GM23248 (cell line): ENCODE measurements at regions not wholly inside any gene's neighbourhood (a gene's known extent, or its start where the extent isn't known, plus 50 kb on each side); places are given as distances from the start of the nearest gene placed in this dataset.
A peak's percentile ranks its signal among the peaks of the same experiment; 100 is the strongest.

Source experiments
- DNase-seq: peaks from one replicate; pipeline ENCODE4 v3.0.0-alpha.2; 2015
- H2AFZ ChIP-seq: fragments of 200-600 bp; sonication (generic); 2 replicates; pipeline ENCODE4 v1.6.1; 2016; ENCODE audit warnings: antibody characterized with exemption
- H3F3A ChIP-seq: fragments of 200-600 bp; sonication (generic); 2 replicates; pipeline ENCODE4 v1.6.1; 2016; ENCODE audit warnings: mild to moderate bottlenecking, antibody characterized with exemption, mixed run types; ENCODE audit not compliant: insufficient read depth
- H3K27ac ChIP-seq: fragments of 200-600 bp; sonication (generic); 2 replicates; pipeline ENCODE4 v1.5.1; 2016; ENCODE audit warnings: mild to moderate bottlenecking
- H3K27me3 ChIP-seq: fragments of 200-600 bp; sonication (generic); replicated peaks from 2 replicates; pipeline ENCODE4 v1.6.1; 2016; ENCODE audit warnings: mild to moderate bottlenecking; ENCODE audit not compliant: insufficient read depth
- H3K36me3 ChIP-seq: fragments of 200-600 bp; sonication (generic); 2 replicates; pipeline ENCODE4 v1.6.1; 2016; ENCODE audit warnings: low read depth, mild to moderate bottlenecking
- H3K4me1 ChIP-seq: fragments of 200-600 bp; sonication (generic); 2 replicates; pipeline ENCODE4 v1.6.1; 2016; ENCODE audit warnings: mild to moderate bottlenecking; ENCODE audit not compliant: insufficient read depth
- H3K4me2 ChIP-seq: fragments of 200-600 bp; sonication (generic); one replicate; pipeline ENCODE4 v1.6.1; 2016; ENCODE audit warnings: mild to moderate bottlenecking; ENCODE audit not compliant: unreplicated experiment
- H3K4me3 ChIP-seq: fragments of 200-600 bp; sonication (generic); 2 replicates; pipeline ENCODE4 v1.5.1; 2016; ENCODE audit warnings: mild to moderate bottlenecking
- H3K79me2 ChIP-seq: fragments of 200-600 bp; sonication (generic); 2 replicates; pipeline ENCODE4 v1.6.1; 2016; ENCODE audit warnings: mild to moderate bottlenecking; ENCODE audit not compliant: insufficient read depth
- H3K9ac ChIP-seq: fragments of 200-600 bp; sonication (generic); 2 replicates; pipeline ENCODE4 v1.6.1; 2016; ENCODE audit warnings: mild to moderate bottlenecking
- H3K9me2 ChIP-seq: fragments of 200-600 bp; sonication (generic); 2 replicates; pipeline ENCODE4 v1.6.1; 2016; ENCODE audit warnings: mixed run types, mild to moderate bottlenecking, moderate library complexity; ENCODE audit not compliant: insufficient read depth
- H3K9me3 ChIP-seq: fragments of 200-600 bp; sonication (generic); one replicate; pipeline ENCODE4 v1.6.1; 2017; ENCODE audit warnings: low read depth
- H4K20me1 ChIP-seq: fragments of 200-600 bp; sonication (generic); 2 replicates; pipeline ENCODE4 v1.6.0; 2016; ENCODE audit not compliant: insufficient read depth
- EZH2 ChIP-seq: fragments of 200-600 bp; sonication (generic); IDR thresholded peaks from 2 replicates; pipeline ENCODE4 v1.6.1; 2018; ENCODE audit warnings: antibody characterized with exemption, mild to moderate bottlenecking; ENCODE audit not compliant: insufficient read depth, poor library complexity, severe bottlenecking
- EZH2phosphoT487 ChIP-seq: fragments of 200-600 bp; sonication (generic); IDR thresholded peaks from 2 replicates; pipeline ENCODE4 v1.6.1; 2018; ENCODE audit warnings: antibody characterized with exemption, moderate library complexity, mild to moderate bottlenecking, low read depth; ENCODE audit not compliant: insufficient read depth
- WGBS, 2 experiments: methylation state at CpG; one replicate each; pipeline ENCODE4 v1.1.6; 2015 to 2017; ENCODE audit warnings: low lambda C conversion rate in 2 of 2, low coverage in 1 of 2; ENCODE audit errors: missing lambda C conversion rate in 2 of 2; 5-methylcytosine and 5-hydroxymethylcytosine counted together
- in situ Hi-C: fragments of 300-500 bp; cut with MboI; formaldehyde crosslinking; loops from 2 replicates; pipeline ENCODE4 v1.15.0; 2020

DNA sequence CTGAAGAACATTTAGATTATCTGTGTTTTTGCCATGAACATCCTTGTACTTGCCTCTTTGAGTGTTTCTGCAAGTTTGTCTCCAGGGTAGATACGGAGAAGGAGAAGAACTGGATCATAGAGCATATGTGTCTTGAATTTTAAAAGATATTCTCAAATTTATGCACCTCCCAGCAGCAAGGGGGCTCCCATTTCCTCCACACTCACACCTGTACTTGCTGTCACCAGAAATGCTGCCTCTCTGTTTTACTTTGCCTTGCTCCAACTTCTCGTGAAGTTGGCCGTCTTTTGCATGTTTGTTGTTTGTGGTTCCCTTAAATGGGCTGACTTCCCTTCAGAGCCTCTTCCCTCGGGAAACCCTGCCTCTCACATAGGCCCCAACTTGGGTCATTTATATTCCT is 171.0 kb downstream of the TFAP2C start:
- peaks cover 6% of the 10 kb centered on the region; the same call in 1 of the 2 replicates for H3F3A ChIP-seq
- DNase-seq: no peak
- no peaks in the 10 kb centered on the region for H4K20me1 ChIP-seq
- H3K9me2 ChIP-seq: no peaks in the 10 kb centered on the region
- H3K4me3 ChIP-seq: no peak overlapping the region
- TF ChIP-seq EZH2phosphoT487 (no peak), EZH2 (no peak)
- H3K9ac ChIP-seq: no peak overlapping the region
- H3K79me2 ChIP-seq: no peaks in the 10 kb centered on the region
- H3K9me3 ChIP-seq: no peaks in the 10 kb centered on the region
- 0 out of 2 replicates have a peak, but pooled peaks cover 5% of the 10 kb centered on the region for H3K4me1 ChIP-seq
- H3K36me3 ChIP-seq: no peaks in the 10 kb centered on the region
- no peak overlapping the region for H3K27ac ChIP-seq
- no peak overlapping the region for H2AFZ ChIP-seq
- H3K4me2 ChIP-seq: no peak overlapping the region
- WGBS, 2 experiments: 87 to 90% methylated on average over 4 of the region's 4 CpGs
- in situ Hi-C loops: no loop called here
- H3K27me3 ChIP-seq: no peaks in the 10 kb centered on the region

DNA sequence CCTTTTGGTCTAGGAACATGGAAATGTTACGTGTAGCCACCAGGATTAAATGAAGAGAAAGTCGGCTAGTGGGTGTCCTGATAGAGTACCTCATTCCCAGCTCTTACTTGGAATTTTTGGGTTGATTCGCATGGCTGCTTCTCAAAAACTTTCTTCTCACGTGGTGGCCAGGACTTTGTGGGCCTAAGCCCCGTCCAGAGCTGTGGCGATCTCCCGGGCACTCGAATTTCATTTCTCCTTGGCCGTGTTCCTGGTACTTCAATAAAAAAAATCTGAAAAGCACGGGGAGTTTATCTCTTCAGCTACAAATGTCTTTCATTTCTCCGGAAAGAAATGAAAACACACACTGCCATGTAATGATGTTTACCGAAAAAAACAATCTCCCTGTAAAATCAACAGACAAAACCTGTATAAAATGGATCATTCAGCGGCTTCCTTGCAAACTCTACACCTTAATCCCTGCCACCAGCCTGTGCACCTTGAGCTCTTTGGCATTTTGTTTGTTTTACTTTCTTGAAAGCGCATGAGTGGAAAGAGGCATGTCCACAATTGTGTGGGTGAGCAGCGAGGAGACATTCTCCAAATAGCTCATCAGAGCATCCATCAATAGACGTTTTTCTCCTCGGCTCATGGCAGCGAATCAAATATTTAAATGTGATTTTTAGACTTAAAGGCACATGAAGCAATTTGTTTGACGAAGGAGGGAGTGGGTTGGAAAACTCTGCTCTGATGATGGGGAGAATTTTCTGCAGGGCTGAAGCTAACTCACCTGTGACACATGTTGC is 173.1 kb downstream of the TFAP2C start:
- Histone ChIP-seq H3K4me1 (0 out of 2 replicates have a peak, but pooled peaks cover 5% of the 10 kb centered on the region), H3K27me3 (no peaks in the 10 kb centered on the region), H3K27ac (no peak overlapping the region), H3K9ac (no peak overlapping the region), H3F3A (peaks cover 6% of the 10 kb centered on the region; the same call in 1 of the 2 replicates), H3K9me3 (no peaks in the 10 kb centered on the region), H3K9me2 (no peaks in the 10 kb centered on the region), H3K79me2 (no peaks in the 10 kb centered on the region), H4K20me1 (no peaks in the 10 kb centered on the region), H3K4me2 (peak overlapping the region; percentile 8), H3K36me3 (no peaks in the 10 kb centered on the region), H2AFZ (peak overlapping the region; percentile 13; the same call in 1 of the 2 replicates), H3K4me3 (no peak overlapping the region)
- peak; percentile 38 for DNase-seq
- WGBS, 2 experiments: 32 to 35% methylated on average over 19 of the region's 19 CpGs
- TF ChIP-seq EZH2: no peak
- no peak for TF ChIP-seq EZH2phosphoT487
- in situ Hi-C loops: no loop called here

DNA sequence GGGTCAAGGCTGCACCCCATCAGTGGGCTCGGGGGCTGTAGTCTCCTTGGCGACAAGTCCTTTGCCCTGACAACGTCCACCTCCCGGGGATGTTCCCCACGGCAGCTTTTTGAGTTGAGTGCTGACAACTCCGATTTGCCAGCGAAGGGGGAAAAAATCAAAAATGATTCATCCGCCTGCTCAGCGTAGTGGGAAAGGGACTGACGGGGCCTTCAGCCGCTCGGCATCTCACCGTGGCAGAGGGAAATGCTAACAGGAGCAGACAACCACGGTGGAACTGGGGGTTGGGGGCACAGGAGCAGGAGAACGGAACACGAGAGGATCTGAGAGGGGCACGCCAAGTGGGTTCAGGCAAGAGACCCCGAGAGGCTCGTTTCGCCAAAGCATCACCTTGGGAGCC is 173.7 kb downstream of the TFAP2C start:
- Histone ChIP-seq H3F3A (peaks cover 6% of the 10 kb centered on the region; the same call in 1 of the 2 replicates), H3K4me1 (0 out of 2 replicates have a peak, but pooled peaks cover 5% of the 10 kb centered on the region), H3K9me3 (no peaks in the 10 kb centered on the region), H3K4me3 (no peak overlapping the region), H3K4me2 (no peak overlapping the region), H3K9me2 (no peaks in the 10 kb centered on the region), H2AFZ (no peak overlapping the region), H3K27me3 (no peaks in the 10 kb centered on the region), H3K9ac (no peak overlapping the region), H3K36me3 (no peaks in the 10 kb centered on the region), H4K20me1 (no peaks in the 10 kb centered on the region), H3K79me2 (no peaks in the 10 kb centered on the region), H3K27ac (no peak overlapping the region)
- no peak for TF ChIP-seq EZH2
- DNase-seq: no peak
- 72 to 74% methylated on average over 20 of the region's 20 CpGs for WGBS, 2 experiments
- in situ Hi-C loops: no loop called here

DNA sequence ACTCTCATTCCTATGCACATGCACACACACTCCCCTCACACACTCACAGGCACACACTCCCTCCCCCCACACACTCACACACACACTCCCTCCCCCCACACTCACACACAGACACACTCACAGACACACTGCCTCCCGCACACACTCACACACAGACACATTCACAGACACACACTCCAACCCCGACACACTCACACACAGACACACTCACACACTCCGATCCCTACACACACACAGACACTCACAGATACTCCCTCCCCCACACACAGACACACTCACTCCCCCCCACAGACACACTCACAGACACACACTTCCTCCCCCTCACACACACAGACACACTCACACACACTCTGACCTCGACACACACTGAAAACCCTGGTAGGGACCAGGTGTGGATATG is 176.2 kb downstream of the TFAP2C start:
- no peak overlapping the region for H3K4me3 ChIP-seq
- no peaks in the 10 kb centered on the region for H3K9me2 ChIP-seq
- no peak for DNase-seq
- no peak overlapping the region for H3K4me2 ChIP-seq
- in situ Hi-C loops: no loop called here
- TF ChIP-seq EZH2phosphoT487 (no peak), EZH2 (no peak)
- peaks cover 6% of the 10 kb centered on the region; the same call in 1 of the 2 replicates for H3F3A ChIP-seq
- H4K20me1 ChIP-seq: no peaks in the 10 kb centered on the region
- H3K9ac ChIP-seq: no peak overlapping the region
- no peaks in the 10 kb centered on the region for H3K36me3 ChIP-seq
- no peak overlapping the region for H3K27ac ChIP-seq
- 0 out of 2 replicates have a peak, but pooled peaks cover 5% of the 10 kb centered on the region for H3K4me1 ChIP-seq
- no peaks in the 10 kb centered on the region for H3K79me2 ChIP-seq
- H3K27me3 ChIP-seq: no peaks in the 10 kb centered on the region
- WGBS, 2 experiments: 79 to 88% methylated on average over 2 to 4 of the region's 4 CpGs
- no peak overlapping the region for H2AFZ ChIP-seq
- no peaks in the 10 kb centered on the region for H3K9me3 ChIP-seq
